ENCODE measurements at regions not wholly inside any gene's neighbourhood (a gene's known extent, or its start where the extent isn't known, plus 50 kb on each side); places are given as distances from the start of the nearest gene placed in this dataset.

- TF ChIP-seq CTCF (IDR thresholded peaks at IDR 0.05) (no peak), POLR2A (IDR thresholded peaks at IDR 0.05) (no peak)
Measured at GRCh38 chr2:106623456-106623855, 136.3 kb downstream of the CD8B2 start.
